Femur (tissue), 1 donor: ENCODE measurements at regions not wholly inside any gene's neighbourhood (a gene's known extent, or its start where the extent isn't known, plus 50 kb on each side); places are given as distances from the start of the nearest gene placed in this dataset.

Experiments
- DNase-seq: peaks from one replicate; pipeline ENCODE4 v3.0.0-alpha.2; 2017

- no peak for DNase-seq
These were observed 273.9 kb upstream of the NFE2L3 start for GRCh38 chr7:25877802-25878789.

DNA sequence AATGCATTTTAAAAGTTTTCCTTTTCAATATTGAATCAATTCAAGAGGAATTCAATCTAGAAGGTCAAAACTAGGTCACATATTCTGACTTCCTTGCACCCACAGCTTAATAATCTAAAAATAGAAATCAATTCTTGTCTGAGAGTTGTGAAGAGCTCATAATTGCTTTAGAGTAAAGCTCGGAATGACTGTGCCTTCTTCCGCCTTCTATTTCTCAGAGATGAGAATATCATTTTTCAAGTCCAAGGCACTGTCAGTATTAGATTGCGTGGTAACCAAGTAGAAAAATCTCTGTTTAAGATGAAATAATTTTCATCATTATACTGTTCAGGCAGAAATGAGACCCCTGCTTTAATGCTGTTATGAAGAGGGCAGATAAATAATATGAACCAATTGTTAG lies 272.2 kb upstream of the NFE2L3 start:
- no peak for DNase-seq

DNA sequence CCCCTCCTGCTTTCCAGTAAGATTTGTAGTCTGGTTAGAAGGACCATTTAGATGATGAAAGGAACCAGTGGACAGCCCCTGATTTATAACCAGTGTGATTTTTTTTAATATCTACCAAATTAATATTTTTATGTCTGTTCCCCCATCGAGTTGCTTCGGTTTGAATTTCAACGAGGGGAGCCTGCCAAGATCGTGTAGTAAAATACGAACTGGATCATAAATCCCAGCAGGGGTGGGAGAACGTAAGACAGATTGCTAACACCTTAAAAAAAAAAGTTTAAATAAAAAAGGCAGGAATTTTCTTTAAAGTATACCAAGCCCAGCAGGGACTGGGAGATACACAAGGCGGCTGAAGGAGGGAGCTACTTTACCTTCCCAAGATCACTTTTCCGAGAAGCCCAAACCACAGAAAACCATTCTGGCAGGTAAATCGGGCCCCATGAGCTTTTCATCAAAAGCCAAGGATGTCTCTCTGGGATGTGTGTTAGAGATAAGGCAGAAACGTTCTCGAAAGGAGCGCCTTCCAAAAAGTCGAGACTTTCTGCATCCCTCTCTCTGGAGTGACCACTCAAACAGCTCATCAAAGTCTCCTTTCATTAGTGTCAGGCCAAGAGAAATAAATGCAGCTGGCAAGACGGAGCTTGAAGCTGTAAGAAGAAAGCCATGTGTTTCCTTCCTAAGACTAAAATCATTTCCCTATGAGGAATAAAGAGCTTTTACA lies 270.5 kb upstream of the NFE2L3 start:
- DNase-seq: no peak

DNA sequence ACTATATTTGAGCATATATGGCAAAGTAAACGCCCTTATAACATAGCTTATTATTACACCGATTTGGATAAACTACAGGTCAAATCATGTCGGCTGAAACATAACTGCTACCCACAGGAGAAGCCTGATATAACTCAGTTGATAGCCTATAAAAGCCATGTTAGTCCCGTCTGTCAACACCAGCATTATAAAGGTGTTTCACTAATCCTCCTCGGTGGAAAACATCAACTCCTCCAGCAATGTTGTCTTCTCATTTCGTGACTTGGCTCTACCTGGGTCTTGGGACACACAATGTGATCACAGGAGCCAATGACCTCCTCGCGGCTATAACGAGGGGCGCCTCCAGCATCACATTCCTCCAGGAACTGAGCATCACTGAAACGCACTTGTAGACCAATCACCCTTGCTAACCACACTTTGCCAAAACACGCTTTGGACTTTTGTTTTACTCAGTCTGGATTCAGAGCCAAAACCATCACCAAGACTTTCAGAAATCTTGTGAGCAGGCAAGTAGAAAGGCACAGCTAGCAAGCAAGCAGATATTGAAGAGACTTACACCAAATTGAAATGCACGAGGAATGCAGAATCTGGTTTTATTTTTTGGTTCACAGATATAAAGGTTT lies 269.7 kb upstream of the NFE2L3 start:
- DNase-seq: no peak

DNA sequence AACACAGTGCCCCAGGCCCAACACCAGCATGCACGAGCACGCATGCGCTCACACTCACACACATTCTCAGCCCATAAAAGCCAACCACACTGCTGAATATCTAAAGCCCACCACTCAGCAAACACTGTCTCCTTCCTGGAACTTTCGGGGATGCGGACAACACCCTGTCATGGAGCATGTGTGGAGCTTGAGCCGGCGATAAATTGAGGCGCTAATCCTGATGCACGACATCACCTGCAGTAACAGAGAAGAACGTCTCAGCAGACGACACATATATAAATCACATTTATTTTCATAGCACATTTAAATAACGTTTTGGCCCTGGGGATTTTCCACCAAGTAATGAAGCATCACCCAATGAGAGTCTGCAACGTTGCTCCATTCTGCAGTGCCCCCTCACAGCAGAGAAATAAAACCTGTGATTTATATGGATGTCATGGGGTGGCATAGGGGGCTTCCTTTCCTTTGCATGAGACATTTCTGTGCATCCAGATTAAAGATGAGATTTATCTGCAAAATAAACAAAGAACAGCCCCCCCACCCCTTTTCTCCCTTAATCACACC lies 267.7 kb upstream of the NFE2L3 start:
- DNase-seq: no peak

GRCh38 chr7:25885057-25885576 lies 266.9 kb upstream of the NFE2L3 start:
- DNase-seq: no peak

- DNase-seq: no peak
These were observed 265.4 kb upstream of the NFE2L3 start for GRCh38 chr7:25886387-25887240.

GRCh38 chr7:25887266-25887665 lies 264.7 kb upstream of the NFE2L3 start:
- no peak for DNase-seq

DNA sequence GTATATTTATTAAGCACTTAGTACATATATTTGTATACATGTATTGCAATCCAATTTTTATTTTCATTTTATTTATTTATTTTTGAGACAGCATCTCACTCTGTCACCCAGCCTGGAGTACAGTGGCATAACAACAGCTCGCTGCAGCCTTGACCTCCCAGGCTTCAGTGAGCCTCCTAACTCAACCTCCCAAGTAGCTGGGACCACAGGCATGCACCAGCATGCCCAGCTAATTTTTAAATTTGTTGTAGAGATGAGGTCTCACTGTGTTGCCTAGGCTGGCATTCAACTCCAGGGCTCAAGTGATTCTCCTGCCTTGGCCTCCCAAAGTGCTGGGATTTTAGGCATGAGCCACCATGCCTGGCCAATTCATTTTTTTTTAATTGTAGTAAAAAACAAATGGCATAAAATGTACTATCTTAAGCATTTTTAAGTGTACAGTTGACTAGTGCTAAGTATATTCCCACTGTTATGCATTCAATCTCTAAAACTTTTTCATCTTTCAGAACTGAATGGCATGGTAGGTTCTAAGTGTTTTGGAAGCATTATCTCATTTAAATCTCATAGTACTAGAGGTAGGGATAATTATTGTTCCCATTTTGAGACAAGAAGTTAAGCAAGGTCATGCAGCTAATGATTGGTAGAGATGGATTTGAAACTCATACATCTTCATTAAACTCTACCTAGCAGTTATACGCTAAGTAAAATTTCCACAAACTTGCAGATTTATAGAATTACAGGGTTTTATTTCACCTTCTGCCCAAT lies 264.0 kb upstream of the NFE2L3 start:
- DNase-seq: no peak

DNA sequence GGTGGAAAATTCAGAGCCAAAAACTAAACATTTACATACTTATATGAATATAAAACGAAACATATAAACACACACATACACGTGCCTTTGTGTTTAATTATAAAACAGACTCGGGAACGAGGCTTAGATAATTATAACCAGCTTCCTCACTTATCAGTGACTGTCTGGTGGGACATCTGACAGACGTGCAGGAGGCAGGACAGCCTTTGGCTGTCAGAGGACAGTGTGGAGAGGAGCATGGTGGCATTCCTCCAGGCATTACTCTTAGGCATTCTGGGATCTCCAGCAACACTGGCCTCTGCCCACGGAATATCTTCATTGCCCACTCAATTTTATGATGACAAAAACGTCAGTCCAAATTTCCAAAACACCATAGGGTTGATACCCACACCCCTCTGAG lies 262.2 kb upstream of the NFE2L3 start:
- DNase-seq: no peak

DNA sequence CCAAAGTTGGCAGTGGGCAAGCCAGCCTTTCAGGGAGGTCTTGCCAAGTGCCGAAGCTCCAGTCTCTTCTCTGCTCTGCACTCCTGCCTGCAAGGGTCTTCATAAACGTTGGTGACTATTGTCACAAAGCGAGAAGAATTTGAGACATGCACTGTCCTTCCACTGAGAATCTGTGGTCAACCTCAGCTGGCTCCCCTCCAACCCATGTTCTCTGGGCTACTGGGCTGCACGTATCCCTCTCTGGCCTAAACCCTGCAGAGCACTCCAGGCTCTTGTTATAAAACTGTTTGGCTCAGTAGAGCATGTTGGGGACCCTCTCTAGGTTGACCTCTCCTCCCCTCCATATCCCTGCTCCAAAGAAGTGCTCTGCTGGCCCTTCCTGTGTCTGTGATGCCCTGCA lies 260.4 kb upstream of the NFE2L3 start:
- no peak for DNase-seq

DNA sequence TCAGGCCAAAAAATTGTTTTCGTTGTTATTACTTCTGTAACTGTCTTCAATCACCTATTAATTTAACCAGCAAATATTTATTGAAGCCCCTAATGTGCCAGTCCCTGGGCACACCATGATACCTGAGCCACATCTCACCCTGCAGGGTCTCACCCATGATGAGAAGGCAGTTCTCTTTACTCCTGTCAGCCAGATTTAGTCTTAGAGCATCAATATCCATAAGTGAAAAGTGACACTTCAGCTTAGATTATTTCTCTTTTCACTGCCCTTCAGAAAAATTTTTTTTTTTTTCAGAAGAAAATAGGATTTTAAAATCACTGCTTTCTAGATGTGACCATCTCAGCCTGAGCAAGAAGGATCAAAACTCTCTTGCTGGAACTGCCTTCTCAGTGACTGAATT lies 258.6 kb upstream of the NFE2L3 start:
- DNase-seq: no peak

DNA sequence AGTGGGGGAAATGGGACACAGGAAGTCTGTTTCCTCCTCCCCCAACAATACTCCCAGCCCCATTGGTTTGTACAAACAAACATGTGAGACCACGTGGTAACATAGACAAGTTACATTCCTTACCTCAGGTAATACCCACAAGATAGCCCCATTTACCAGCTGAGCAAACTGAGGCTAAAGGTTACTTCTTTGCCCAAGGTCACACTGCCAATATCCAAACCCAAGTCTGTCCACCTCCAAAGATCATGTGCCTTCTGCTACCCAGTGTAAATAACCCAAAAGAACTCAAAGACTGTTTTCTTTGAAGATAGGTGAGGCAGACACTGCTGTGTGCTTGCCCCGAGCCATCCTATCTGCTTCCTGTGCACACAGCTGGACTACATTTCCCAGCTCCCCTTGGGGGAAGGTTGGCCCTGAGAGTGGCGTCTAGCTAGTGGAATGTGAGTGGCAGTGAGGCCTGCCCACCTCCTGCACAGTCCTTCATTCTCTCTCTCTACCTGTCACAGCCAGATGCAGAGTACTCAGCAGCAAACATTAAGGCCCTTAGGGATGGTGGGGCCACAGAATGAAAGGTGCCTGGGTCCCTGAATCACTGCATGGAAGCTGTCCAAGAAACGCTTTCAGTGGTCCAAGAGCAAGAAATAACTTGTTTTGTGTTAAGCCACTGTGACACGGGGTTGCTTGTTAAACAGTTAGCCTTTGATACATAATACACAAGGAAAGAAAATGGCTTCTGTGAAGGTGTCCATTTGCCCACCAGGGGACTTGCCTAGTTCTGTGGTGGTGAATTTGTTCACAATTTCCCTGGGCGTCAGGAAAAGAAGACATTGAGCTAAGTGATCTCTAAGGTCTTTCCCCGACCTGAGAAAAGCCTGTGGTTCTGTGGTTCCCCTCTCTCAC lies 257.7 kb upstream of the NFE2L3 start:
- no peak for DNase-seq

GRCh38 chr7:25894902-25895791 lies 256.9 kb upstream of the NFE2L3 start:
- DNase-seq: peak; percentile 82

DNA sequence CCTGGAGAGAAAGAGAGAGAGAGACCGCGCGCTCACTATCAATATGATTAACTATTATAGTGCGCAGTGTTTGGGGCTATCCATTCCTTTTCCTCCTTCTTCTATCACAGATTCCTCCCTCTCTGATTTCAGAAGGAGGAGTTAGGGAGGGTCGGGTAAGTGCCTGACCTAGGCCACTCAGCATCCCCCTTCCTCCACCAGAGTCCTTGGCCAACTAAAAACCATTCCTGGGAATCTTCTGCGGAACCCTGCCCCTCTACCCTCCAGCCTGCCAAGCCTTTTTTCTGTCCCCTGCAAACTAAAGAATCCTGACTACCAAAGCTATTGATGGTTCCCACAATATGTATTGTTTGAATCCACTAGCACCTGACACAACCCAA lies 256.2 kb upstream of the NFE2L3 start:
- no peak for DNase-seq

GRCh38 chr7:25897261-25897782 lies 254.7 kb upstream of the NFE2L3 start:
- DNase-seq: no peak

DNA sequence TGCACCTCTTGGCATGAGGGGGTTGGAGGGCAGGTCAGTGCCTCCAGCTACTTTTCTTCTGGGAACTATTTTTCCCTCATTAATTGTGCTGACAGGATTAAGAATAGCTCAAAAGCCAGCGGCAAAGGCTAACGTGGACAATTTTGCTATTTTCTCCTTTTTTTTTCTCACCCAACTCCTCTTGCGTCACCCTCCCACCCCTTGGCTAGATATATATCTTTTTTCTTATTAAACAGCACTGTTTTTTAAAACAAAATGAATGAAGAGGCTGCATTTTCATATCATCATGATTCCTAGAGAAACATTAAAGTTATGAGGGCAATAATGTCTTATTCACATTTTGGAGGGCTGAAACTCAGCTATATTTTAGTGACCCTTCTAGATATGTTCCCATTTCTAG lies 251.8 kb upstream of the NFE2L3 start:
- no peak for DNase-seq

DNA sequence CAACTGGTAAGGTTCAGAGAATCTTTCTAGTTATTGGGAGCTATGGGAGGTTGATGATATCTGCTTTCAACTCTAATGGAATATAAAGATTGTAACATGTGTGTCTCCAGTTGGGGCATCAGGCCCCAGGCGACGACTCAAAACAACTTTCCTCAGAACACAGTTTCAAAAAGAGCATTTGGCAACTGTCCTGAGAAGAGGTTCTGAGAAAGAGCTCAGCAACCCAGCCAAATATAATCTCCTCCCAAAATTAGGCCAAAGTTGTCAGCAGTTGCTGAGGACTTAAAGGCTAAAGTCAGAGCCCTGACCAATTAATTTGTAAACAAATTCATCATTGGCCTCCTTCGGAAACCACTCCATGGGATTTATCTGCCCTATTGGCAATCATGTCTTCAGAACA lies 251.1 kb upstream of the NFE2L3 start:
- DNase-seq: no peak

- DNase-seq: no peak
These were observed 250.3 kb upstream of the NFE2L3 start for GRCh38 chr7:25901658-25902057.
